GM18867 (cell line): ENCODE measurements at regions not wholly inside any gene's neighbourhood (a gene's known extent, or its start where the extent isn't known, plus 50 kb on each side); places are given as distances from the start of the nearest gene placed in this dataset.

ENCODE experiments used
- ATAC-seq: cut with Tn5 transposase; IDR thresholded peaks from one replicate; pipeline ENCODE4 v1.9.1; 2021; ENCODE audit warnings: mild to moderate bottlenecking, moderate library complexity; ENCODE audit not compliant: unreplicated experiment

DNA sequence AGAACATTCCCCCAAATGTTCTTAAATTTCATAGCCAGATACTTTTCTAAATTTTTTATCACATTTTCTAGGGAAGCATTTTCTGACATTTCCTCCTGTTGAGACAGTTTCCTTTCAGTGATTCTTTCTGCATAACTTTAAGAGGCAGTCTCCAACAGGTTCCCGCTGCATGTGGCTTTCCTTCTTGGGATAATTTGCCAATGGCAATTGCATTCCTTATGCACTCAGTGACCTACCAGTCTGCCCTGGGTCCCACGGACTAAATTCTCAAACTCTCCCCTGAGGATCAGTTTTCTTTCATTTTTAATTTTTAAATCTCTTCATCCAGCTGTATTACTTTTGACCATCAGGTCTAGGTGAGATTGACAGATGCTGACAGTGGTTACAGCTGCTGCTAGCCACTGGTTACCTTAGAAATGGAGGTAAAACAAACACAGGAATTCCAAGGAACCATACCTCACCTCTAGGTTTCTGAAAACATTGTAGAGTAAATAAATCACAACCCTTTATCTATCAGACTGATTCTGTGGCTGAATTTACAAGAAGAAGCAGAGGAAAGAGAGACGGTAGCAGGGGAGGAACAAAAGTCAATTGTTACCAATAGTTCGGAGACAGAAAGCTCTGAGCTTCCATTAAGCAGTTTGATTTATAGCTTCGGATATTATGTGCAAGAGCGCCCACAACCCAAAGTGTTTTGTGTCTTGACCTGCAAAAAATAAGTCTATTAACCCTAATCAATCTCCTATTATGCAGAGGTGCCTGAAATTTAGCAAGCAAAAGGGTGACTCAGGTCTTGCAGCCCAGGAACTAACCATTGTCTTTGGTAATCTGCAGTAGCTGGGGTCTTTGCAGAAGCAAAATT is 216.0 kb downstream of the PMP22 start:
- ATAC-seq = no peak

DNA sequence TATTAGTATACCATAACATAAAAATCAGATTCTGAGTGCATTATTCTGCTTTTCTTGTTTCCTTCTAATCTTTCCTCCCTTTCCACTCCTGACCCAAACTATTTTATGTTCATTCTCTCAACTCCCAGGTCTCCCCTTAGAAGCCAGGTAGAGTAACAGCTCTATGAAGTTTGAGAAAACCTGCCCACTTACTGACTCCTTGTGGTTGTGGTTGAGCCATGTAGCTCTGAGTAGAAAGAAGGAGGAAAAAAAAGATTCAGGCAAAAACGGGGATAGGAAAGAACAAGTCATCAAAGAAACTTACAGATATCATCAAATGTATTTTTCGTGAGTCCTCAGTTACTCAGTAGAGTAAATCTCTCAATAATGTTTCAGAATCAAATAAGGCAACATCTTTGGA is 216.7 kb downstream of the PMP22 start:
- no peak for ATAC-seq

DNA sequence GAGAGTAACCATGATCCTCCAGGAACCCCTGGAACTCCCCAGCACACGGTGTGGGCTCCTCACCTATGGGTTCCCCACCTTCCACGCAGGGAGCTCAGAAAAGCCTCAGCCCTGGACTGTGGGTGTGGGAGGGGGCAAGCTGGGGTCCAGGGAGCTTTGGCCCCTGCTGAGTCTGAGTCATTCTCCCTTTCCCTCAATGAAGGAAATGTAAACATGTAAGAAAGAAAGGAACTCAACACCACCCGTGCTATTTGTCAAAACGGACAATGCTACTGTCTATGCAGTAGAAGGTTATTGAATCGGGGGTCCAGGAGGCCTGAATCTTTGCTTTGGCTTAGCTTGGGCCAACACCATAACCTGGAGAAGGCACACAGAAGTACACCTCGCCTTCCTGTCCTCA is 222.8 kb downstream of the PMP22 start:
- ATAC-seq = no peak

DNA sequence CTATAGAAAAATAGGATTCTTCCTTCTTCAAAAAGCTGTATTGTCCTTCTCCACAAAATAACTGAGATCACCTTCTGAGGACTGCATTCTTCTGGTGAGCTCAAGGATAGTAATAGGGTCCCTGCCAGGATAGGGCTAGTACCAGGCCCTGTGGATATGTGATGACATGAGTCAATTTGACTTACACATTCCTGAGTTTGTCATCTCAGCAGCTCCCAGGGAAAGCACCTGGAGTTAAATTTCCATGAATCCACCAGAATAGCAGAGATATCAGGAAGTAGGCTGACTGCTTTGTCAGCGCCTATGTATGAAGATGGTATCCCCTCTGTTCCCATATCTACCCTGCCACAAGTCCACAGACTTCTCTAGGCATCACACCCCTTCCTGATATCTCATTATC is 225.8 kb downstream of the PMP22 start:
- no peak for ATAC-seq

DNA sequence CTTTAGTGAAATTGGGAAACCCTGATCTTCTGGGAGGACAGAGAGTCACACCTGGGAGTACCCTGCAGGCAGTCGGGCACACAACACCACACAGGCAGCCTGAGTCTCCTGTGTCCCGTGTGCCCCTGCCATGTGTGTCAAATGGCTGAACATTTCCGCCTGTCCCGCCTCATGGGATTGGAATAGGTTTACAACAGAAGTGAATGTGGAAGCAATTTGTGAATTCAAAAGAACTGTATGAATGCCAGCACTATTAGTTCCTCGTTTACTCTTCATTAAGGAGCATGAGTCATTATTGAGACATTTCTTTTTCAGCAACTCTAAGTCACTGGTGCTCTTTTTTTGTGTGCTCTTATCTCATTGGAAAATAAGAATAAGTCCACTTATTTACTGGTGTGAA is 226.5 kb downstream of the PMP22 start:
- ATAC-seq = no peak

DNA sequence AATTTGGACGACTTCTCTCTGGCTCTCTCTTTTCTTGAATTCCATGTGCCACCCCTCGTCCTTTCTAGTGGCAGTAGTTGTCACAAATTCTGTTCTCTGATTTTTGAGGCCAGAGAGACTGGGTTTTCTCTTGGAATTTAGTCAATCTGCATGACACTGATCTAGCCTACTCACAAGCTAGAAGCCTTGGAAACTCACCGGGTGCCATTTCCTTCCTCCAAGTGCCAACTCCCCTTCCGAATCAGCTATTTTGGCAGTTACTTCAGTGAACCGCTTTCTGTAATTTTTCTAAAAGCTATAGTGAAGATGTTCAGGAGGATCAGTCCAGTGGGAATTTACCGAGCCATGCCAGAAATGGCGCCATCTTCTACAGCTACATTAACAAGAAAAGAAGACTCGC is 228.9 kb downstream of the PMP22 start:
- no peak for ATAC-seq

DNA sequence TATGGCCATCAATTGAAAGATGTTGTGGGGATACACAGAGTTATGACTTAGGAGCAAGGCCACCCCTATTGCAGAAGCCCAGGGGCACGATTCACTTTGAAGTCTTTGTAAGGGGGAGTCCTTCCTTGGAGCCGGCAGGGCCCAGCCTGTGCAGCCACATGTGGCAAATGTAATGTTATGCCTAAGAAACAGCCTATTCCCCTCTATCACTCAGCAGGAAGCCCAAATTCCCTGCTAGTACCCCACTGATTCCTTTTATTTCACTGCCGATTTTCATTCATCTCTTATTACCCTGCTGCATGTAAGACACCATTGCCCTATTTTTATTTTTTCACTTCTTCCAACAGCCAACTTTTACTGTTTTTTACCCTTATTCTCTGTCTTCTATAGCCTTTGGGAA is 233.2 kb downstream of the PMP22 start:
- ATAC-seq = no peak

DNA sequence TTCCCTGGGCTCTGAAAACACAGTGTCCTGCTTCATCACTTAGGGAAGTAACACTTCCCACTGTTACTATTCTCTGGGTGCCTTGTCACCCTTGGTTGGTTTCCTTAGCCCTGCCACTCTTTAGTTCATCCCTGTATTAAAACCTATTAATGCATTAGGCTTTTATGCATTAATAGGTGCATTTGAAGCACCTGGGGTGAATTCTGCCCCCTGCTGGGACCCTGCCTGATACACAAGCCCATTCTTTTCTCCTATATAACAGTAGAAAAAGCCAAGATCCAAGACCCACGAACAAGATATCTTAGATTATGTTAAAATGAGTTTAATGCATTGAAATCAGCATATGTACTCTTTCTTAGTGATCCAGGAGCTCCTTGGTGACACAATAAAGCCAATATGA is 235.7 kb downstream of the PMP22 start:
- no peak for ATAC-seq

DNA sequence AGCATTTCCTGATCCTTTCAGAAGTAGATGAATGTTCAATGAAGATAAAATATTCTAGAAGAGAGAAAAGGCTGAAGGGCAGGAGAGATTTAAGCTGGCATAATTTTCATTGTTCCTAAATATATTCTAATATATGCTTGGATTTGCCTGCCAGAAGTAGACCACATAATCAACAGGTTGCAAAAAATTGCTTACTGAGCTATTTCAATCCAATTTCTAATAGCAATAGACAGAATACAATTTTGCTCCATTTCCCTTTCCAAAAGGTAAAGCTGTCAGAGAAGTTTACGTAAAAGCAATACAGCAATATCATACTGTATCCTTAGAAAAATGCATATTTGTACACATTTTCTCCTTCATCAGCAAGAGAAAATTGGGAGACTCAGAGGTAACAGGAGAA is 237.3 kb downstream of the PMP22 start:
- ATAC-seq = no peak

DNA sequence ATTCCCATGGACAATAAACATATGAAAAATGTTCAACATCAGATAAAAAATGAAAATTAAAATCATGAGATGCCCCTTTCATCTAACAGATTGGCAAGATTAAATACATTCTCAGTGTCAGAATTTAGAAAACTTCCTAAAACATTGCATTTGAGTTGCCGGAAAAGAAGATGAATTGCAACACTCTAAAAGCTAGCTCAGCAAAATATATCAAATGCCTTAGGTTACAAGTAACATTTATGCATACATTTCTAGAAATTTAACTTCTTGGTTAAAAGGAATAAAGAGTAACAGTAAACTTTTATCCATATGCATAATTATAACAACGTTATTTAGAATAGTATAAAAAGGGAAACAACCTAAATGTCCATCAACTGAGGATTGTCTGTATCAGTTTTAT is 239.0 kb downstream of the PMP22 start:
- ATAC-seq = no peak

DNA sequence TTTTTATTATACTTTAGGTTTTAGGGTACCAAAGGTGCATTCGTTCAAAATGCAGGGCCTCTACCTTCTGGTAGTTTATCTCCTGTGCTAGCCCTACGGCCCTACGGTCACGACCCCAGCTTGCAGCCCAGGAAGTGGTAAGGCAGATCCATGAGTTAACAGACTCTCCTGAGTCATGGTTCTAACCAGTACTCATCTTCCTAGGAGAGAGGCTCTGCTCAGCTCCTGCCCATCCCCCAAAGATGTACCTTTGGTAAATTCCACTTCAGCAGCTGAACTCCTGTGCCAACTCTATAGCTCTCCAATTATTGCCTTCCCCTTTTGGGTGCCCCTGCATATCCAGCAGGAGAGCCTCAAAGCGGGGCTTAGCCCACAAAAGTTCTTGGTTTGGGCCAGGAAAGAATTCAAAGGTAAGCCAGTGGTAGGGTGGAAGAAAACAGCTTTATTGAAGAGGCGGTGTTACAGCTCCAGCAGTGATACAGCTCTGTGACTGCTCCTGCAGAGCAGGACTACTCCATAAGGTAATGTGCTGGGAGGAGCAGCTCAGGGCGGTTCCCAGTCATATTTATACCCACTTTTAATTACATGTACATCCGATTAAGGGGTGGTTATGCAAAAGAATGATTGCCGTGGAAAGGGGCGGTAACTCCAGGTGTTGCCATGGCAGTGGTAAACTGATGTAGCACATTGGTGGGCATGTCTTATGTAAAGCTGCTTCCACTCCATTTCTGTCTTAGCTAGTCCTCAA is 241.4 kb downstream of the PMP22 start:
- no peak for ATAC-seq

DNA sequence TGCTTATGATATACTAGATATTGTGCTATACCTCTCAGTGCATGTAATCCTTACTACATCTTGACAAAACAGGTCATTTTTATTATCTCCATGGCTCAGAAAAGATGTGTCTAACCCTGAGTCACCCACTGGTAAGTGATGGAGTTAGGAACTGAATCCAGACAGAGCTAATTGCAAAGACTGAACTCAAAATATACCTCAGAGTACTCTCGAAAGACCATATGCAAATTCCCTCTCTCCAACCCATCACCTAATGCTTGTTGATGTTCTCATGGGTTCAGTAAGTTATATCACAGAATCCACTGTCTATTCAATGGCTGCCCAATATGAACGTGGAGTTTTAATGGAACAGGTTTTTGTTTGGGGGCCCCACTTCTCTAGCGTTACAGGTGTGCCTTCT is 246.0 kb downstream of the PMP22 start:
- ATAC-seq = no peak

DNA sequence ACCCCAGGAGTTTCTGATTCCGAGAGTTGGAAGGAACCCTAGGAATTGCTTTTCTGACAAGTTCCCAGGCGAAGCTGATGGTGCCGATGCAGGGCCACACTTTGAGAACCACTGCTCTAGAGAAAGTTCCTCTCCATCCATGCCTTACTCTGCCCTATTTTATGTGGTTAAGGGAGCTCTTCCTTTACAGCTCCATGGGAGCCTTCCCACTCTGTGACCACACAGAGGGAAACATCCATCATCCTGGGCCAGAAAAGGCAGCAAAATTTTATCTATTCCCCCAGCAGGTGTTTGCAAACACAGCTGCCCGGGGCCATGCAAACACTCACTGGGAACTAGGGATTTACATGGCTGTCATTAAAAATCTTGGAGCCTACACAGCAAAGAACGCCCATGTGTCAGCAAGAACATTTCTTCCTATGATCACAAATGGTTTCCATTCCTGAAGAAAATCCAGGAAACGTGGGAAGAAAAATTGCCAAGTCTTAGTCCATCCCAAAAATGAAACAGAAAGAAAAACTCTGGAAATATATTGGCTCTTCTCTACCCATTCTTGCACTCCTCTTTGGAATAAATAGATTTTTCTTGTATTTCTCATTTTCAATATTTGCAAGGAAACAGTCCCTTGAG is 252.7 kb downstream of the PMP22 start:
- ATAC-seq = no peak

DNA sequence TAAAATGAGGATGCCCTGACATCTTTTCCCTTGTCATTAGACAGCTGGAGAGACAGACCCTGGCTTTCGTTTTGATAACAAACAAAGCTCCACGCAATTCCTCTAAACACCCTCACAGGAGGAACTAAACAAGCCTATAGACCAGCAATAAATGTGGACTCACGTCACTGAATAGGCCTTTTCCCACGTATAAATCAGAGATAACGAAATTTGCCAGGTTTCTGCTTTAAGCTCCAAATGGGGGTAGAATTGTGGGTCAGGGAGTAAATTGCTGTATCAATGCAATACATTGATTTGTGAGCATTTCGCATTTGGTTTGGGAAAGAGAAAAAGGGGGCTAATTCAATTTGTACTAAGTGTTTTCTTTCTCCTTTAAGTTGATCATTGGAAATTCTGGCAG is 256.0 kb downstream of the PMP22 start:
- no peak for ATAC-seq

DNA sequence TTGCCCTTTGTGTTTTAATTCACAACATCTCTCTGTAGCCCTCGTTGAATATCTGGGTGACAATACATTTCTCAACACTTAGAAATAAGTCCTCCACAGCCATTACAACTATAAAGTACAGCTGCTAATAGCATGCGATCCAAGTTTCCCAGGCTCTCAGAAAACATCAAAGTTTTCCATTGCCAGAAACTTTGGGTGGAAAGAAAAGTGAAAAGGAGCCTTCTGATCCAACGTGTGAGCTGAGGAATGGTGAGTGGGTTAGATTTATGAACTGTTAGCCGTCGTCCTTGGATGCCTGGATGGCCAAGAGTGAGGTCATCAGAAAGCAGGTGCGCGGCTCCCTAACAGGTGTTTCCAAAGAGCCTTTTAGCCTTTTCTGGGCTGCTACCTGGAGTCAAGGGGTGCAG is 258.0 kb downstream of the PMP22 start:
- no peak for ATAC-seq

DNA sequence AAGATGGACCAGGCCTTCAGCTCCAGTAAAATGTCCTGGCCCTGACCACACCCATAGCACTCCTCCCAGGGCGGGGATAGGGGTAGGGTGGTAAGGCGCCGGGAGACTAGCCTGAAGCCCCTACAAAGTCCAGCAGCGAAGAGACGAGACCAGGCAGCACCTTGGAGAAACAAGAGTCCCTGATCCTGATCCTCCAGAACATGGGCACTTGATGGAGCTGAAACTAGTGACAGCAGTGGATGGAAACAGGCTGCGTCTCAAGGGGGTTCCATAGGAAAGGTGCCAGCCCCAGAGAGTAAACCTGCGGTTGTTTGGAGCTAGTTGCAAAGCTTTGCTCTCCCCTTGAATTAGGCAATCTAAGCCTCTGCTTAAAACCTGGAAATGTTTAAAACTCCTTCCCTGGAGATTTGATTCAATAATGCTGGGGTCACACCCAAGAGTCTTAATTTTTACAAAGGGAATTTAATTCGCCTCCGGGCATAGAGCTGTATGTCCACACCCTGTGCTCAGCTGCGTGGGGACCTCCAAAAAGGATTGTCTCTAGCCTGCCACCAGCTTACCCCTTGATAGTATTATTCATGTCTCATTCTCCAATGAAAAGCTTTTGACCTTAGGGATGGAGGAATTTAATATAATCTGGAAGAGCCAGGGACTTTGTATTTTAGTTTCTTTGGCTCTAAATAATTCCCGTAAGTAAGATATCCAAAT is 258.6 kb downstream of the PMP22 start:
- no peak for ATAC-seq

DNA sequence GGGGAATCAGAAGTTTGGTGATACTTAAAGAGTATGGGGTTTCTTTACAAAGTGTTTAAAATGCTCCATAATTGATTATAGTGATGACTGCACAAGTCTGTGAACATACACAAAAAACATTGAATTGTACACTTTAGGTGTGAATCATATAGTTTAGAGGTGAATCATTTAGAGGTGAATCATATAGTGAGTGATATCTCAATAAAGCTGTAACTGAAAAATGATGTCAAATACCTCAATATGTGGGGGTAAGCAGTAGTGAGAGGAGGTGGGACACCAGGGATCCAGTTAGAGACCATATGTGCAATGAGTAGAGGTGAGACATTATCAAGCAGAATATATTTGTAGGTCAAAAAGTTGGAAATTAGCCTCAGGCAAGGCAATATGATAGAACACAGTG is 264.5 kb downstream of the PMP22 start:
- ATAC-seq = no peak

DNA sequence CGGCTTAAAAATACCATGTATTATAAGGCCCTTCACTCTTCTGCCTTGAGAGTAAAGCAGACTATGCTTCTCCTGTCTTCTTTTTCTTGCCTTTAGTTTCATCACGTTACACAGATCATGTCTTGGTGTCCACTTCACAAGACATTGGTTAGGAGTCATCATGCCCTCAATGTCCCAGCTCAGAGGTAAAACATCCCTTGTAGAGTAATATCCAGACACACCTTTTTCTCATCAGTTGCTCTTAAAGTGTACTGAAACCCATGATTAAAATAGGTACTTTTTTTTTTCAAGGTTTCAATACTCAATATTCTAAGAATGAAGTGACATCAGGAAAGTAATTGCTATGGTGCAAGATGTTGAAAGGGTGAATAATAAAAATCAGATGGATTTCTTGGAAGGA is 267.8 kb downstream of the PMP22 start:
- ATAC-seq = no peak

DNA sequence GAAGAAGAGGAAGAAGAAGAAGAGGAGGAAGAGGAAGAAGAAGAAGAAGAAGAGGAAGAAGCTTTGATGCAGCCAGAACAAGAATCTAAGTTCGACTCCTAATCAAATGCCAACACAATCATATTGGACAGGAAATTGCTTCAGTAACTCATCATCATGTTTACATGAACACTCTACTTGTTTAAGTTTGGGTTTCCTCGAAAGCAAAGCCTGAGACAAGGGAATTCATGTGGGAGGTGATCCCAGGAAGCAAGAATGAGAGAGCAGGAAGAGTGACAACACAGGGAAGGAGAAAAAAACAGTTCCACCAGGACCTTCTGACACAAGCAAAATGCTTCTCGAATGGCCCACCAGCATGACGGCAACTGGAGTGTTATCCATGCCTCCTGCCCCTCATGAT is 279.0 kb downstream of the PMP22 start:
- no peak for ATAC-seq

DNA sequence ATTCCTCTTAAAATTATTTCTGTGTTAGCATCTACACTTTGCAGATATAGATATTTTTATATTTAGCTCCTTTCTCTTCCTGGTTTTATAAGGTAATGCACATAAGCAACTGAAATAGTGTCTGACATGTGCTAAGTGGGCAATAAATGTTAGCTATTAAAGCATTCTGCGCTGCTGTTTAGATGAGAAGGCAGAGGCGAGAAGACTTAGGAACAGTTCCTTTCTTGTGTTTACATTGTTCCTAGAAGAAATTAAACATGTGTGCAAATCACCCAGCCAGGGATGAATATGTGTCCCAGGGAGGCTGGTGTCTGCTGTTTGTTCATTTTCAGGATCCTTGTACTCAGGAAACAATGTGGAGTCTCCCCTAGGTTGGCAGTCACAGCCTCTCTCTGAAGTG is 292.3 kb downstream of the PMP22 start:
- no peak for ATAC-seq

DNA sequence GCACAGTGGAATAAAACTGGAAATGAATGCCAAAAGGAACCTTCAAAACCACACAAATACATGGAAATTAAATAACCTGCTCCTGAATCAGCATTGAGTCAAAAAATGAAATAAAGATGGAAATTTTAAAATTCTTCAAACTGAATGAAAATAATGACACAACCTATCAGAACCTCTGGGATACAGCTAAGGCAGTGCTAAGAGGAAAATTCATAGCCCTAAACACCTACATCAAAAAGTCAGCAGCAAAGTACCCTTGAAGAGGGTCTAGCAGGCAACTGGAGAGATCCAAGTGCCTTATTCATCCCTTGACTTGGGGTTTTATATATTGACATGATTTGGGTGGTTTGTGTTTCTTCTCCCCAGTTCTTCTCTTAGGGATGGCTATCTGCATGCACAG is 294.1 kb downstream of the PMP22 start:
- ATAC-seq = no peak
